Motor neuron (in vitro differentiated cells): ENCODE measurements at regions not wholly inside any gene's neighbourhood (a gene's known extent, or its start where the extent isn't known, plus 50 kb on each side); places are given as distances from the start of the nearest gene placed in this dataset.
A peak's percentile ranks its signal among the peaks of the same experiment; 100 is the strongest.
"Not testable (repeated sequence)": the region's sequence is repeated elsewhere in the genome, so short reads cannot be mapped to it uniquely, and the experiment has no call there.

Experiments
- ATAC-seq, 8 experiments: fragments of 200-7000 bp; cut with Tn5 transposase; replicated peaks in 6 of 8; 2 replicates each; pipeline ENCODE4 v1.8.0; 2021; ENCODE audit warnings: mild to moderate bottlenecking in 8 of 8, moderate library complexity in 8 of 8
- H3K27ac ChIP-seq, 2 donors: fragments of 250-450 bp; sonication (Bioruptor Pico); 2 replicates each; pipeline ENCODE4 v1.9.0; 2021; ENCODE audit warnings: antibody characterized with exemption in 2 of 2, mild to moderate bottlenecking in 2 of 2, moderate library complexity in 1 of 2
- H3K4me1 ChIP-seq, 2 donors: fragments of 250-450 bp; sonication (Bioruptor Pico); replicated peaks in 1 of 2; 2 replicates each; pipeline ENCODE4 v1.6.1; 2021; ENCODE audit warnings: antibody characterized with exemption in 2 of 2, mild to moderate bottlenecking in 2 of 2, moderate library complexity in 1 of 2
- H3K4me3 ChIP-seq, 5 donors: fragments of 250-450 bp; sonication (Bioruptor Pico); 2 replicates each; pipeline ENCODE4 v1.9.0; 2021; ENCODE audit warnings: antibody characterized with exemption in 5 of 5, mild to moderate bottlenecking in 5 of 5, moderate library complexity in 4 of 5
- WGBS, 10 experiments: fragments of 450-650 bp; shearing (Covaris generic); methylation state at CpG; one replicate each; pipeline ENCODE4 v1.0.0; 2022; 5-methylcytosine and 5-hydroxymethylcytosine counted together
- in situ Hi-C, 9 experiments: fragments of 400-800 bp; cut with MboI; loops; one replicate each; pipeline ENCODE4 v1.15.0; 2021; ENCODE audit warnings: low sequenced_read_pairs in 9 of 9, low pct_unique_long_range_greater_than_20kb in 2 of 9; ENCODE audit not compliant: unreplicated experiment in 9 of 9

DNA sequence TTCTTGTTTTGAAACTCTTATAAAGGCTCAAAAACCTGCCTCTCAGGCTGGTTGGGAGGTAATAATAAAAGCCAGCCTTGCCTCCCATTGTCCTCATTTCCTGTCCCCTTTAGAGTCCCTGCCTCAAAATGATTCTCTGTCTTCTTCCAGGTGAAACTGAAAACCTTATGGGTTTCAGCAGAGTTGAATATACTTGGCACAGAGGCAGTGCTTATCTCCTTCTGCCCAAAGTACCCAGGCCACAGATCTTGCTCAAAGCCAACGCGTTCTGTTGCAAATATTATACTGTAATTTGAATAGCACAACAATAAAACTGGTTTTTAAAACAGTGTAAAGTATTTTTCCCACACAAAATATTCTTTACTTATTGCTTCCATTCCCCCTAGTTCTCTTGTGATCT is 183.1 kb upstream of the GIMD1 start:
- no peak overlapping the region for H3K27ac ChIP-seq
- H3K4me1 ChIP-seq: peaks cover 0 to 2% of the 10 kb centered on the region in 2 donors
- 83 to 100% (median 100%) methylated on average over 2 of the region's 2 CpGs; no CpG with 5 or more reads in 4 of the 10 experiments for WGBS, 10 experiments
- in situ Hi-C loops: no loop called here
- ATAC-seq: no peak
- no peak overlapping the region for H3K4me3 ChIP-seq

DNA sequence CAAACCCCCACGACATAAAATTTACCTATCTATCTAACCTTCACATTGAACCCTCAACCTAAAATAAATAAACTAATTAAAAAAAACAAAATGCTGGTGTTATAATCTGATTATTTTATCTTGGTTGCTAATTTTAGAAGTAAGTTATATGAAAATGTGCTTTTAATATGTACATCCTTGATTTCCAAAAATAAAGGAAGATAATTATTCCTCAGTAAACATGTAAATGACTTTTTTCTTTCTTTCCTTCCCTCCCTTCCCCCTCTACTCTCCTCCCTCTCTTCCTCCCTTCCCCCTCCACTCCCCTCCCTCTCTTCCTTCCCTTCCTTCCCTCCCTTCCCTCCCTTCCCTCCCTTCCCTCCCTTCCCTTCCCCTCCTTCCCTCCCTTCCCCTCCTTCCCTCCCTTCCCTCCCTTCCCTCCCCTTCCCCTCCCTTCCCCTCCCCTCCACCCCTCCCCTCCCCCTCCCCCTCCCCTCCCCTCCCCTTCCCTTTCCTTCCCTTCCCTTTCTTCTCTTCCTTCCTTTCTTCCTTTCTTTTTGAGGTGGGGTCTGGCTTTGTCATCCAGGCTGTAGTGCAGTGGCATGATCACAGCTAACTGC is 180.0 kb upstream of the GIMD1 start:
- 73 to 100% (median 96%) methylated on average over 1 of the region's 1 CpG; no CpG with 5 or more reads in 2 of the 10 experiments for WGBS, 10 experiments
- in situ Hi-C loops: no loop called here

DNA sequence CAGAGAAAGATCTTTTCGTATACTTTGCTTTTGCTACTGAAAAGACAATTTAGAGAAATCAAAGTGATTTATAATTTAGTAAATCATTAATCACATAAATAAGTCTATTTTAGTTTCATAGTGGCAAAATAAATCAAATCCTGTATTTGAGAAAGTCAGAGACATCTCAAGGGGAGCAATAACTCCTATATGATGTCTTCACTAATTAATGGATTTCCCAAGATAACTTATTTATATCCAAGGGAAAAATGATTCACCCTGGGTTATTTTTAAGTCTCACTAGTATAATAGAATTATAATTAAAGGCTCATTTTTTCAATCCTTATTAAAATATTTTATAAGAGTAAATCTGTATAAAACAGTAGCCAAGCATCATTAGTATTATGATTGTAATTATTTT is 177.8 kb upstream of the GIMD1 start:
- in situ Hi-C loops: no loop called here
- peak in 2 of 8 experiments; percentile 56 to 58 for ATAC-seq
- Histone ChIP-seq H3K4me1 (peaks cover 0 to 12% of the 10 kb centered on the region in 2 donors), H3K4me3 (no peak overlapping the region), H3K27ac (no peak overlapping the region)
- 38 to 100% (median 68%) methylated on average over 1 of the region's 1 CpG for WGBS, 10 experiments

More for the DNA sequence above, 180.0 kb upstream of the GIMD1 start:
- ATAC-seq: no peak
- Histone ChIP-seq H3K4me1 (peaks cover 0 to 12% of the 10 kb centered on the region in 2 donors), H3K4me3 (no peak overlapping the region), H3K27ac (no peak overlapping the region)

DNA sequence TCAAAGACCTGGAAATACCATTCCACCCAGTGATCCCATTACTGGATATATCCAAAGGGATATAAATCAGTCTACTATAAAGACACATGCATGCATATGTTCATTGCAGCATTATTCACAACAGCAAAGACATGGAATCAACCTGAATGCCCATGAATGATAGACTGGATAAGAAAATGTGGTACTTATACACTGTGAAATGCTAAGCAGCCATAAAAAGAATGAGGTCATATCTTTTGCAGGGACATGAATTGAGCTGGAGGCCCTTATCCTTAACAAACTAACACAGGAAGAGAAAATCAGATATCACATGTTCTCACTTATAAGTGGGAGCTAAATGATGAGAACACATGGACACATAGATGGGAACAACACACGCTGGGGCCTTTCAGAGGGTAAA is 174.0 kb upstream of the GIMD1 start:
- H3K4me3 ChIP-seq, in situ Hi-C loops, H3K27ac ChIP-seq: not testable (repeated sequence)
- WGBS, 10 experiments: 33 to 80% (median 65%) methylated on average over 1 of the region's 1 CpG; no CpG with 5 or more reads in 6 of the 10 experiments
- peaks cover 0 to 12% of the 10 kb centered on the region in 2 donors for H3K4me1 ChIP-seq
- peak in 5 of 8 experiments; percentile 39 to 75 (median 72) for ATAC-seq

DNA sequence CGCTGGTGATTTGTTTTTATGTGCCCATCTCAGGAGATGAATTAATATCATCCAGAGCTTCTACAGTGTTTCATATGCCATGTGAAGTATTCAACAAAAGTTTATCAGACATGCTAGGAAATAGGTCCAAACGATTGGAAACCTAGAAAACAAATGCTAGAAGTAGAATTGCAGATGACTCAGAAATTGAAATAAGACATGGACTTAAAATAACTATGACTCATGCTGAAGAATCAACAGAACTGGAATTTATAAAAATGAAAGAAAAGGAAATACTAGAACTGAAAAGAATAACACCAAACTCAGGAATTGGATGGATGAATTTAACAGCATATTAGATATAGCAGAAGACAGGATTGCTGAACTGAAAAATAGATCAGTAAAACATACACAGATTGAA is 172.7 kb upstream of the GIMD1 start:
- no peak overlapping the region for H3K4me3 ChIP-seq
- no peak overlapping the region for H3K27ac ChIP-seq
- WGBS, 10 experiments: 5 to 82% (median 42%) methylated on average over 1 to 2 of the region's 2 CpGs
- peaks cover 0 to 7% of the 10 kb centered on the region in 2 donors for H3K4me1 ChIP-seq
- in situ Hi-C loops: no loop called here
- ATAC-seq: peak in 2 of 8 experiments; percentile 74 to 77

DNA sequence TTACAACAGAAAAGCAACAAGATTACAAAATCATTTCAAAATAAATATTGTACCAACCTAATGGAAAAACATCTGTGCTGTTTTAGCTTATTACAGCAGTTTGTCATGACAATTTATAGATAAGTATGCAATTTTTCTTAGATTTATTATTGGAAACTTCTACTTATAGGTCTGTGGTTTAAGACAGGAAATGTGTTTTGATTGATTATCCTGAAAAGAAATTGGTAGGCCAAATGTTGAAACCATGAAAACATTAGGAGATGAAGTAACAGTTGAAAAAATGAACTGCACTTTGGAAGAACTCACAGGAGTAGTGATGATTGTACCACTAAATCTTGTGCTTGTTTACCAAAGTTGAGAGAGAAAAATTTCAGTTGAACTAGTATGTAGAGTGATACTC is 162.2 kb upstream of the GIMD1 start:
- Histone ChIP-seq H3K4me1 (no peaks in the 10 kb centered on the region), H3K4me3 (no peak overlapping the region), H3K27ac (no peak overlapping the region)
- ATAC-seq: no peak
- in situ Hi-C loops: no loop called here

GRCh38 chr4:106530024-106530361 is 161.4 kb upstream of the GIMD1 start:
- Histone ChIP-seq H3K27ac (no peak overlapping the region), H3K4me1 (no peaks in the 10 kb centered on the region), H3K4me3 (no peak overlapping the region)
- WGBS, 10 experiments: 75 to 100% (median 86%) methylated on average over 1 of the region's 1 CpG; no CpG with 5 or more reads in 1 of the 10 experiments
- in situ Hi-C loops: no loop called here
- ATAC-seq: no peak

GRCh38 chr4:106529348-106530023 is 160.9 kb upstream of the GIMD1 start:
- 51 to 100% (median 94%) methylated on average over 1 to 2 of the region's 2 CpGs; no CpG with 5 or more reads in 1 of the 10 experiments for WGBS, 10 experiments
- Histone ChIP-seq H3K4me1 (no peaks in the 10 kb centered on the region), H3K27ac (no peak overlapping the region), H3K4me3 (no peak overlapping the region)
- in situ Hi-C loops: no loop called here
- no peak for ATAC-seq

GRCh38 chr4:106527316-106527715 is 158.7 kb upstream of the GIMD1 start:
- Histone ChIP-seq H3K4me3 (no peak overlapping the region), H3K27ac (no peak overlapping the region), H3K4me1 (no peaks in the 10 kb centered on the region)
- in situ Hi-C loops: no loop called here
- ATAC-seq: no peak
- WGBS, 10 experiments: 40 to 100% (median 90%) methylated on average over 1 to 2 of the region's 2 CpGs; no CpG with 5 or more reads in 1 of the 10 experiments

GRCh38 chr4:106525425-106525824 is 156.8 kb upstream of the GIMD1 start:
- WGBS, 10 experiments: 100% methylated on average over 1 to 5 of the region's 27 CpGs; no CpG with 5 or more reads in 5 of the 10 experiments
- H3K27ac ChIP-seq, in situ Hi-C loops, H3K4me1 ChIP-seq, H3K4me3 ChIP-seq, ATAC-seq: not testable (repeated sequence)

DNA sequence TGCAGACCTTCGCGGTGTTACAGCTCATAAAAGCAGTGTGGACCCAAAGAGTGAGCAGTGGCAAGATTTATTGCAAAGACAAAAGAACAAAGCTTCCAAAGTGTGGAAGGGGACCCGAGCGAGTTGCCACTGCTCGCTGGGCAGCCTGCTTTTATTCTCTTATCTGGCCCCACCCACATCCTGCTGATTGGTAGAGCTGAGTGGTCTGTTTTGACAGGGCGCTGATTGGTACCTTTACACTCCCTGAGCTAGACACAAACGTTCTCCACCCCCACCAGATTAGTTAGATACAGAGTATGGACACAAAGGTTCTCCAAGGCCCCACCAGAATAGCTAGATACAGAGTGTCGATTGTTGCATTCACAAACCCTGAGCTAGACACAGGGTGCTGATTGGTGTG is 156.2 kb upstream of the GIMD1 start:
- not testable (repeated sequence) for H3K27ac ChIP-seq, ATAC-seq, H3K4me1 ChIP-seq, H3K4me3 ChIP-seq
- 60 to 100% (median 91%) methylated on average over 1 to 4 of the region's 8 CpGs; no CpG with 5 or more reads in 5 of the 10 experiments for WGBS, 10 experiments
- in situ Hi-C loops: loop anchor here in 1 of 9 experiments (25.0 kb wide), 1 partner anchor 288 kb away; no protein-coding TSS in a partner anchor

DNA sequence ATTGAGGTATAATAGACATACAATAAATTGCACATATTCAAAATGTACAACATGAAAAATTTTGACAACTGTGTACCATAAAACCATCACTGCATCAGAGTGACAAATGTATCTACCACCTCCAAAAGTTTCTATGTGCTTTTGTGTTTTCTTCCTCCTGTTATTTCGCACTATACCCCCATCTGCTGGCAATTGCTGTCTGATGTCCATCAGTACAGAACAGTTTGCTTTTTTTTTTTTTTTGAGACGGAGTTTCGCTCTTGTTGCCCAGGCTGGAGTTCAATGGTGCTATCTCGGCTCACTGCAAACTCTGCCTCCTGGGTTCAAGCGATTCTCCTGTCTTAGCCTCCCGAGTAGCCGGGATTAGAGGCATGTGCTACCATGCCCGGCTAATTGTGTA is 154.3 kb upstream of the GIMD1 start:
- no peak overlapping the region for H3K4me3 ChIP-seq
- ATAC-seq: peak in 2 of 8 experiments; percentile 30 to 41
- 52 to 100% (median 87%) methylated on average over 1 to 8 of the region's 8 CpGs; no CpG with 5 or more reads in 1 of the 10 experiments for WGBS, 10 experiments

GRCh38 chr4:106512706-106513105 is 144.1 kb upstream of the GIMD1 start:
- WGBS, 10 experiments: 20 to 91% (median 72%) methylated on average over 1 to 2 of the region's 2 CpGs; no CpG with 5 or more reads in 1 of the 10 experiments
- no peaks in the 10 kb centered on the region for H3K4me1 ChIP-seq
- in situ Hi-C loops: loop anchor here in 1 of 9 experiments (25.0 kb wide), 1 partner anchor 300 kb away; no protein-coding TSS in a partner anchor
- H3K27ac ChIP-seq: no peak overlapping the region
- ATAC-seq: no peak
- H3K4me3 ChIP-seq: no peak overlapping the region

More for the DNA sequence above, 154.3 kb upstream of the GIMD1 start:
- H3K27ac ChIP-seq: no peak overlapping the region
- in situ Hi-C loops: loop anchor here in 1 of 9 experiments (25.0 kb wide), 1 partner anchor 289 kb away; no protein-coding TSS in a partner anchor
- no peaks in the 10 kb centered on the region for H3K4me1 ChIP-seq
